ENCODE measurements at regions not wholly inside any gene's neighbourhood (a gene's known extent, or its start where the extent isn't known, plus 50 kb on each side); places are given as distances from the start of the nearest gene placed in this dataset.

DNA sequence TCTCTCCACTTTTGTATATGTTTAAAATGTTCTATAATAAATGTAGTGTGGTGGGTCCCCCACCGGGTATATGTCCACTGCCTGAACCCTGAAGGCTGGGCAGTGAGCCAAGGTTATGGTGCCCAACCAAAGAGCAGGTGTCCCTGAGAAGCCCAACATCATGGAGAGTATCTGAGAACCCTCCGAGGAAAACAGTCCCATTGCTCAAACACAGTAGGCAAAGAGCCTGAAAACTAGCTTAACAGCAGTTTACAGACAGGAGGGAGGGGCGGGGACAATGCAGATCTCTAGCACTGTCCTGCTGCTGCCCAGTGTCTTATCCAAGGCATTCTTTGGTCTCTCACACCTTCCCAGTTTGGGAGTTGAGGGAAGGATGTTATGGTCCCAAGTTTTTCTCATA is 91.0 kb downstream of the TMPRSS5 start:
- Histone ChIP-seq H3K4me3 (no peak overlapping the region), H3K4me1 (no peaks in the 10 kb centered on the region), H3K9me3 (peaks cover 0 to 8% (median 0%) of the 10 kb centered on the region in 4 donors), H3K36me3 (no peaks in the 10 kb centered on the region), H3K27me3 (no peaks in the 10 kb centered on the region), H3K27ac (no peak overlapping the region)
- no peak for TF ChIP-seq EP300 (IDR thresholded peaks at IDR 0.05)
- no peak for TF ChIP-seq POLR2A (IDR thresholded peaks at IDR 0.05)
- no peak for TF ChIP-seq CTCF (IDR thresholded peaks at IDR 0.05)
- WGBS, 2 donors, result 58 to 64% methylated on average over 3 of the region's 3 CpGs
- no peak for DNase-seq (ENCODE audit: low spot score in 2 of 2)

DNA sequence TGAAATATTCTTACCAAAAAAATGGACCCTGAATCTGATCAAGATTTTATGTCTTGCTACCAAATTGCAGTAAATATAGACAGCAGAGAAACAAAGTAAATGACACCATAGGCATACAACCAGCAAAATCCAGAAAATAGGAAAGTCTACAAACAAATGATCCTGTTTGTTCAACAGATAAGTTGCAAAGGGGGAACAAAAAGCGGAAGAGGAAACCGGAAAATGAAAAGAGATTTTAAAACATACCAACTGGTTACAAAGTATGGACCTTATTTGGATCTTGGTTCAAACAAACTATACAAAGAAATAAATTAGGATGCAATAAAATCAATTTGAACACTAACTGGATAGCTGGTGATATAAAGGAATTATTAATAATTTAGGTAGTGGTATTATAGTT is 92.0 kb downstream of the TMPRSS5 start:
- H3K36me3 ChIP-seq, result no peaks in the 10 kb centered on the region
- DNase-seq (ENCODE audit: low spot score in 2 of 2), result no peak
- no peaks in the 10 kb centered on the region for H3K9me3 ChIP-seq
- no peak overlapping the region for H3K27ac ChIP-seq
- no peak overlapping the region for H3K4me3 ChIP-seq
- no peaks in the 10 kb centered on the region for H3K4me1 ChIP-seq
- WGBS, 2 donors, result 87 to 96% methylated on average over 2 of the region's 2 CpGs
- TF ChIP-seq POLR2A (IDR thresholded peaks at IDR 0.05) (no peak), EP300 (IDR thresholded peaks at IDR 0.05) (no peak), CTCF (IDR thresholded peaks at IDR 0.05) (no peak)
- H3K27me3 ChIP-seq, result no peaks in the 10 kb centered on the region

DNA sequence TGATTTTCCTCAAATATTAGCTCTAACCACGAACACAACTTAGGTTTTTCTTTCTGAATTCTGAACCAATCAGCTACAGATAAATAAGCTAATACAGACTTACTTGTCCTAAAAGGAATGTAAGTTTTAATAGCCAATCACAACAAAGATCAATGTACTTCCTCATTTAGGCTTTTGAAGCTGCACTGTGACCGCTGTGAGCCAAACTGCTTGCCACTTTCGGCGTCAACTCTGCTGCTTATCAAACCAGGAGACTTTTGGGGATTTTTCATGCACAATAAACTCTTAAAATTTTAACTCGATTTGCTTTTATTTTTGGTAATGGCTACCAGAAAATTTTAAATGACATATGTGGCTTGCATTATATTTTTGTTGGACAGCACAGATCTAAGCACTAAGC is 92.5 kb downstream of the TMPRSS5 start:
- WGBS, 2 donors, result 69 to 71% methylated on average over 5 of the region's 5 CpGs
- DNase-seq (ENCODE audit: low spot score in 2 of 2), result no peak
- Histone ChIP-seq H3K27me3 (no peaks in the 10 kb centered on the region), H3K9me3 (no peaks in the 10 kb centered on the region), H3K4me3 (no peak overlapping the region), H3K27ac (no peak overlapping the region), H3K4me1 (no peaks in the 10 kb centered on the region), H3K36me3 (no peaks in the 10 kb centered on the region)
- TF ChIP-seq EP300 (IDR thresholded peaks at IDR 0.05) (no peak), CTCF (IDR thresholded peaks at IDR 0.05) (no peak), POLR2A (IDR thresholded peaks at IDR 0.05) (no peak)

GRCh38 chr11:113604186-113604585 is 101.9 kb downstream of the TMPRSS5 start:
- H3K27me3 ChIP-seq, result no peaks in the 10 kb centered on the region
- no peak for TF ChIP-seq POLR2A (IDR thresholded peaks at IDR 0.05)
- TF ChIP-seq EP300 (IDR thresholded peaks at IDR 0.05), result no peak
- TF ChIP-seq CTCF (IDR thresholded peaks at IDR 0.05), result no peak
- no peak overlapping the region for H3K27ac ChIP-seq
- DNase-seq (ENCODE audit: low spot score in 2 of 2), result no peak
- peaks cover 0 to 14% (median 2%) of the 10 kb centered on the region in 4 donors for H3K9me3 ChIP-seq
- 91 to 92% methylated on average over 1 of the region's 1 CpG for WGBS, 2 donors
- H3K4me1 ChIP-seq, result peaks cover 0 to 11% (median 0%) of the 10 kb centered on the region in 4 donors
- no peaks in the 10 kb centered on the region for H3K36me3 ChIP-seq
- no peak overlapping the region for H3K4me3 ChIP-seq

- 51 to 54% methylated on average over 5 of the region's 5 CpGs for WGBS, 2 donors
- TF ChIP-seq CTCF (IDR thresholded peaks at IDR 0.05), result no peak
- no peak for TF ChIP-seq POLR2A (IDR thresholded peaks at IDR 0.05)
- no peak for TF ChIP-seq EP300 (IDR thresholded peaks at IDR 0.05)
- H3K36me3 ChIP-seq, result no peaks in the 10 kb centered on the region
- peaks cover 0 to 14% (median 2%) of the 10 kb centered on the region in 4 donors for H3K9me3 ChIP-seq
- no peak for DNase-seq (ENCODE audit: low spot score in 2 of 2)
- H3K4me3 ChIP-seq, result no peak overlapping the region
- no peaks in the 10 kb centered on the region for H3K27me3 ChIP-seq
- peaks cover 0 to 11% (median 0%) of the 10 kb centered on the region in 4 donors for H3K4me1 ChIP-seq
- H3K27ac ChIP-seq, result no peak overlapping the region
Observed at GRCh38 chr11:113603277-113604059, 102.6 kb downstream of the TMPRSS5 start.

Data from tibial nerve (tissue), 4 donors.